ENCODE measurements at regions not wholly inside any gene's neighbourhood (a gene's known extent, or its start where the extent isn't known, plus 50 kb on each side); places are given as distances from the start of the nearest gene placed in this dataset.

- Histone ChIP-seq H3K36me3 (ENCODE audit: control insufficient read depth, insufficient read depth, low read length) (no peaks in the 10 kb centered on the region), H2BK5ac (ENCODE audit: low read depth, low read length, poor library complexity, severe bottlenecking) (no peak overlapping the region), H2BK120ac (ENCODE audit: low read depth, low read length) (no peak overlapping the region), H2AFZ (replicated peaks; ENCODE audit: low read length, poor library complexity) (no peak overlapping the region), H4K20me1 (ENCODE audit: insufficient read depth, low read length) (no peaks in the 10 kb centered on the region), H3K79me1 (ENCODE audit: low read depth in 1 of 2, low read length in 2 of 2) (no peaks in the 10 kb centered on the region), H2AK5ac (ENCODE audit: low read depth, low read length) (no peak overlapping the region), H3K4me2 (ENCODE audit: low read depth, low read length) (no peak overlapping the region), H3K9me1 (ENCODE audit: insufficient read depth, low read length) (no peaks in the 10 kb centered on the region), H3K14ac (replicated peaks; ENCODE audit: low read depth, low read length) (no peak overlapping the region), H2AK9ac (replicated peaks; ENCODE audit: low read depth, low read length, poor library complexity) (no peak overlapping the region), H3K18ac (ENCODE audit: low read depth, low read length) (no peak overlapping the region), H2BK20ac (ENCODE audit: low read depth, low read length) (no peak overlapping the region), H3K4ac (ENCODE audit: low read depth, low read length) (no peak overlapping the region), H2BK15ac (ENCODE audit: low read depth, low read length) (no peak overlapping the region), H3K9ac (ENCODE audit: low read depth, low read length) (no peak overlapping the region), H3K56ac (ENCODE audit: extremely low read depth, insufficient read depth, low read length) (no peak overlapping the region), H3K9me3 (ENCODE audit: control insufficient read depth, insufficient read depth, low read length) (no peaks in the 10 kb centered on the region), H4K8ac (ENCODE audit: low read depth in 2 of 2, low read length in 2 of 2) (no peak overlapping the region), H3K23ac (ENCODE audit: low read depth, low read length) (no peak overlapping the region), H4K5ac (ENCODE audit: low read depth, low read length) (no peak overlapping the region), H3K27me3 (ENCODE audit: control insufficient read depth, insufficient read depth, low read length) (peaks cover 2% of the 10 kb centered on the region; the same call in 1 of the 2 replicates), H3K4me3 (ENCODE audit: insufficient read depth, low read depth, low read length) (no peak overlapping the region), H3K27ac (ENCODE audit: insufficient read depth, low read length) (no peak overlapping the region), H3K4me1 (ENCODE audit: control insufficient read depth, insufficient read depth, low read length) (no peaks in the 10 kb centered on the region), H4K91ac (ENCODE audit: insufficient read depth, low read depth, low read length) (no peak overlapping the region)
- ChIA-PET POLR2A (ENCODE audit: unreplicated experiment) (interaction anchor here (0.5 kb wide), 1 partner anchor 19 kb away, joined by 3 read pairs; no protein-coding TSS in a partner anchor), CTCF (no interaction called here)
- no peak for ATAC-seq (ENCODE audit: low read depth)
- TF ChIP-seq FOS (IDR thresholded peaks at IDR 0.05; ENCODE audit: low read depth, low read length) (no peak), MXI1 (IDR thresholded peaks at IDR 0.05; ENCODE audit: borderline replicate concordance, low read depth, low read length) (no peak), RFX5 (IDR thresholded peaks at IDR 0.05; ENCODE audit: low read depth, low read length) (no peak), CEBPB (IDR thresholded peaks at IDR 0.05; ENCODE audit: low read depth, low read length) (no peak), NFE2L2 (IDR thresholded peaks at IDR 0.05; ENCODE audit: low read depth, low read length) (no peak), MAZ (IDR thresholded peaks at IDR 0.05; ENCODE audit: borderline replicate concordance, low read depth, low read length) (no peak), POLR2A (IDR thresholded peaks at IDR 0.05; ENCODE audit: low read depth, low read length) (no peak)
- in situ Hi-C loops (cut with MboI; ENCODE audit: low sequenced_read_pairs) (no loop called here), dilution Hi-C loops (cut with HindIII; ENCODE audit: low sequenced_read_pairs, unreplicated experiment) (no loop called here), intact Hi-C loops (cut with micrococcal nuclease) (no loop called here)
- BruUV-seq (replicated peaks): no TSS peak
- DNase-seq: no peak
- no CpG with 5 or more reads among the region's 4 CpGs for WGBS, 2 experiments (ENCODE audit: extremely low coverage in 2 of 2, insufficient read length in 1 of 2)
Observed at GRCh38 chr3:71902258-71903111, 117.5 kb upstream of the PROK2 start.

Data from IMR-90 (cell line).